Activated T-cell treated with anti-CD3 and anti-CD28 coated beads for 24 hours (primary cell): ENCODE measurements at regions not wholly inside any gene's neighbourhood (a gene's known extent, or its start where the extent isn't known, plus 50 kb on each side); places are given as distances from the start of the nearest gene placed in this dataset.
"Not testable (repeated sequence)": the region's sequence is repeated elsewhere in the genome, so short reads cannot be mapped to it uniquely, and the experiment has no call there.

Experiments
- DNase-seq: peaks from one replicate; pipeline ENCODE4 v3.0.0-alpha.2; 2020; ENCODE audit warnings: low read depth

DNA sequence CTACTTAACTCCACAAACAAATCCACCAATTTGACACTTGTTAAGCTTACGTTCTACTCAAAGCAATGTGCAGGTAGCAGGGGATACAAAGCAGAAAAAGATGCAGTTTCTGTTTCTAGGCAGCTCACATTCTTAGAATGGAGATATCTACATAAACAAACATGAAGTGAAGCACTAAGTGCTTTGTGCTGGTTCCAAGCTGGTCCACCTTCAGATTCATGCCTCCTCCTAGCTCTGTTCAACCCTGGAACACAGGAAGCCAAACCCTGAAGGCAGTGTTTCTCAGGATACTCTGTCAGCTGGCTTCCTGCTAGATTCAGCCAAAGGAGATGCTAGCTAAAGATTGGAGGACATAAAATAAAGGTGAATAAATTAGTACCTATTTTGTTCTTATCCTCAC is 55.3 kb upstream of the NOL4 start:
- no peak for DNase-seq

DNA sequence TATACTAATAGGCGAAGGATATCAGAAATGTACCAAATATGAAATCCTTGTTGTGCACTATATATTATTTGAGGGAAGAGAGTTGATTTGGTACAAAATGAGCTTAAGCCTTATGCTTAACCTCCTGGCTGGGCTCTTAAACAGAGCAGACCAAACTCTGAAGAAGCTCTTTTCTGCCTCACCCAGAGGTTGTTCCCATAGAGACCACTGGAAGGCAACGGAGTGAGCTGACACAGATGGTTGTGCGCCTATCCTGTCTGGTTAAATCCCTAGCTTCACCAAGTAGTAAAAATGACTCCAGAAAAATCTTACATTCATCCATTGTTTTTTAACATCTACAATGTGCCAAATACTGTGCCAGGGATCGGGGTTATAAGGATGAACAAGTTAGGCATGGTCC is 55.9 kb upstream of the NOL4 start:
- no peak for DNase-seq

DNA sequence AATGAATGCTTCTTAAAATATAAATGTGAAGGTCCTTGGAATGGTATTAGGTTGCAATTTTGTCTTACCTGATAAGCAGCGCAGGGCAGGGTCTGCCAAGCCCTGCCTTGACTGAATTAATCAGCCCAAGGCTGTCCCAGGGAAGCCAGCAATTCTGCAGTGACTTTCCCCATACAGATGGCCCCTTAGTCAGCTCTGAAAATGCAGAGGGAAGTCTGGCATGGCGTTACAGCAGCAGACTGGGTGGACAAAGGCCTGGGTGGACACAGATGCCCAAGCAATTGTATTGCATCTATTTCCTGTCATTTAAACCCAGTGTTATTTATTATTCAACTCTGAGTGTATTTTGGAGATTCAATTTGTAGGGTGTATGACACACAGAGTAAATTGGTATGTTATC is 56.6 kb upstream of the NOL4 start:
- no peak for DNase-seq

DNA sequence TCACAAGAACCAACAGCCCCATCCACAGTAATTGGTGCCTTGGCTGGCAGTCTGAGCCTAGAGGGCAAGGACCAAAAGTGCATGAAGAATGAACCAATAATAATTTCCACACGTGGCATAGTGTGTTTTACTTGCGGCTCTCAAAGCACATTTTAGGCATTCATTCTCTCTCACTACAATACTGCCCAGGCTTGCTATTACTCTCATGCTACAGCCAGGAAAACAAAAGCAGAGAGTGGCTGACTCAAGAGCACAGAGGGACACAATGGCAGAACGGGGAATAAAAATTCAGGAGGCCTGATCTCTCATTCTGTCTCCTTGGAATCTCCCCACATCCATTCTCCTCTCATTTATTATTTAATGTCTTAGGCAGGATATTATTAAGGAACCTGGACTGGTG is 57.0 kb upstream of the NOL4 start:
- no peak for DNase-seq

DNA sequence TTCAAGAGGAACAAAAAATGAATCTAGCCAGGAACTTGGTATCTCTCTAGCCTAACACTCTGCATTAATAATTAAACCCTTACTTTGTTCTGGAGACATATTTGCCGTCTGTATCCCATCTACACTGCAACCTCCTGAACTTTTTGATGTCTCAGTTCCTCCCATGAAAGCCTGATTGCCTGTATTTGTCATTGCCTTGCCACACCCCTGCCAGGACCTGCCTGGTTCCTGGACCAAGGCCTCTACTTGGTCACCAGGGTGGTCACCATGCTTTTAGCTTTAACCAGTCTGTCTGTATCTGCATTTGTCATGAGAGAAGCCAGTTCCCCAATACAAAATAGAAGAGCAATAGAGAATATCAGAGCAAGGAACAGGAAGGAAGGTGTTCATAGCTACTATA is 58.8 kb upstream of the NOL4 start:
- no peak for DNase-seq

DNA sequence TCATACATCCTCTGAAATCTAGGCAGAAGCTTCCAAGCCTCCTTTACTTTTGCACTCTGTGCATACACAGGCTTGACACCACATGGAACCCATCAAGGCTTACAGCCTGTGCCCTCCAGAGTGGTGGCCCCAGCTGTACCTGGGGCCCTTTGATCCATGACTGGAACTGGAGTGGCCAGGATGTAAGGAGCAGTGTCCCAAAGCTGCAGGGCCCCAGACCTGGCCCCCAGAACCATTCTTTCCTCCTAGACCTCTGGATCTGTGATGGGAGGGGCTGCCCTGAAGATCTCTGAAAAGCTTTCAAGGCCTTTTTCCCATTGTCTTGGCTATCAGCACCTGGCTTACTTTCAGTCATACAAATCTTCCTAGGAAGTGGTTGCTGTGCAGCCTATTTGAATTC is 63.1 kb upstream of the NOL4 start:
- no peak for DNase-seq

DNA sequence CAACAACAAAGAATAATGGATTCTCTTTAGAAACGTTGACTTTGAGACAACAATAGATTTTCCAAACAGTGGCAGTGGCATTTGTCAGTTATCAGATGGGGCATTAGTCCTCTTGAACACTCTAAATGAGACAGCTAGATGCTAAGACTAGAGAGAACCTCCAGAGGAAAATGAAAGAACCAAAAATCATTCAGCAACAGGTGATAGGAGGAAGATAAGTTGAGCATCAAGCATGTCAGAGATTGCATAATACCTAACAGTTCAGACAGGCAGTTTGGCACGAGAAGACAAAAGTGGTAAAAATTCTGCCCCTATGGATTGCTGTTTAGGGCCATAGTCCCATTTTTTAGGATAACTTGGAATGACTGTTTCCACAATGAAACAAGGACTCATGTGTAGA is 67.9 kb upstream of the NOL4 start:
- no peak for DNase-seq

DNA sequence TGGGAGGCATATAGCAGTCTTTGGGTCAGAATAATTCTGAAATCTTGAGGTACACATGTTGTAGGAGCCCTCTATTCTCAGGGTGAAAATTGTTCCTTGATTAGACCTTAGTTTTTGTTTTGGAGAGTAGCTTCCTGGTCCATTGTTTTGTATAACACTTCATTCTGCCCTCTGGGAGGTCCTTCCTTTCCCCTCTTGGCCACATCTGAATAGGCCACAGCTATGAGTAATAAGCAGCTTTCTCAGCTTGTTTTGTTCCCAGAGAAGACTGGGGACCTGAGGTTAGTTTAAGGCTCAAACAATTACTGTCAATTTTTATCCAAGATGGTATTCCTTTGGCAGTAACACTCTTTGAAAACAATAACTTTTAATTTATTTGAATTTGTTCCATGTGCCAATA is 72.6 kb upstream of the NOL4 start:
- no peak for DNase-seq

DNA sequence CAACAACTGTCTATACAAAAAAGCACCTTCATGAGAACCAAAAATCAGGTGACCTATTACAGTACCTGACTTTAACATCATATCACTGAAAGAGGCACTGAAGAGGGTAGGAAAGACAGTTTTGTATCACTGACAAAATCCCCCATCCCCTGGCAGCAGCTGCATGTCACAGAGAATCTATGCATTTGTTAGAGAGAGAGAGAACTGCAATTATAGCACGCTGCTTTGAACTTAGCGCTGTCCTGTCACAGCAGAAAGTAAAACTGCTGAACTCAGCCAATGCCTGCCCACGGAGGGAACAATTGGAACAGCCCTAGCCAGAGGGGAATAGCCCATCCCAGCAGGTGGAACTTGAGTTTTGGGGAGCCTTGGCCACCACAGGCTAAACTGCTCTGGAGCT is 75.1 kb upstream of the NOL4 start:
- no peak for DNase-seq

DNA sequence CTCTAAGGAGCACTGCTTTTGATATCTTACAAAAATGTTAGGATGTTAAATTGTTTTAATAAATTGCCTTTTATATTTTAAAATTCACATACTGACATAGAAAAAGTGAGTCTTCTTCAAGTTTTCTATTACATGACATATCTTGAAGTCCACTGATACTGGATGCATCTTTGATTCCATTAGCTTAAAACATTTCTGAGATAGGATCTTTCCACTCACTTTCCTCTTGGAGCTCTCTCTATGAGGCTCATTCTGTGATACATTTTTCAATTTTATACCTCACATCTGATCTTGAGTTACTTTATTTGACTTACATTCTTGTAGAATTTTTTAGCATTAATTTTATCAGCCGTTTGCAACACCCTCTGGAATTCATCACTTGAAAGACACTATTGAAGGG is 86.8 kb upstream of the NOL4 start:
- no peak for DNase-seq

DNA sequence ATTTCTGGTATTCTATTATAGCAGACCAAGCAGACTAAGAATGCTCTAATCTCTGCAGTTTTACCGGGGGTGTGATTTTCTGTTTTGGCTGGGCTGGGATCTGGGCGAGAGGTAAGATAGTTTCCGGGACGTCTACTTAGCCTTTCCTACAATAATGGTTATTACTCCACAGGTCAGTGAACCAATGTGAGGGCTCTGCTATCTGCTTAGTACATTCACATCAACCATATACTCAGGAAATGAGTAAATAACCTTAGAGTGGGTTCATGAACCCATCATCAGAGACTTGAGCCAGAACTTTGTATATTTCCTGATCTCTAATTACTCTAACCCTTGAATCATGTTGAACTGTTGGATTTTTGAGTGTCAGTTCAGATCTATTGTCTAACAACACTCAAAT is 90.1 kb upstream of the NOL4 start:
- no peak for DNase-seq

DNA sequence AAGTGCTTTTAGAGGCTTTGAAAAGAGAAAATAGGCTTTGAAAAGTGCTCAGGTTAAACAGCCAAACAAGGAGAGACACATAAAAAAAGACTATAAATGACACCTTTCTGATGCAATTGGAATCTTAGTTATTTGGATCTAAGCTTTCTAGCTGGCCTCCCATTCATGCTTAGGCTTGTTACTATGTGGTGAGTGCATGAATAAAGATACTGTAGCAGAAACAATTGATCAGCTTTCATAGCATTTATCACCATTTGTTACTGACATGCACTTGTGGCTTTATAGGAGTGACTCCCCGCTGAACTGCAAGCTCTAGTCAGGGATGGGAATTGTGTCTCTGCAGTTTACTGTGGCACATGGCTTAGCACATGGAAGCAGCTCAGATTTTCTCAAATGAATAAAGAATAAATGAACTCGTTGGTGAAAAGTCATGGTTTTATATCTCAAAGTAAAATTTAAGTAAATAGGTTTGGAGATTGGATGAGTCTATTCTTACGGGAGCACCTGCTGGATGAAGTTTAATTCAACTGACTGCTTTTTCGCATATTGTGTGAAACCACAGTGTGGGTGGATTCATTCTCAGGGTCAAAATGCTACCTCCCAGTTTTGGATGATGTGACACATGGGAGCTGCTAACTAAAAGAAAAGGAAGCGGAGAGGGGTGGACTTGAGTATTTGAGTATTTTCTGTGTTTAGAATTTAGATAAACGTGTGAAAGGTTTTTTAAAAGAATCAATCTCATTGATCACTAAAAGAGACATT is 91.1 kb upstream of the NOL4 start:
- no peak for DNase-seq

DNA sequence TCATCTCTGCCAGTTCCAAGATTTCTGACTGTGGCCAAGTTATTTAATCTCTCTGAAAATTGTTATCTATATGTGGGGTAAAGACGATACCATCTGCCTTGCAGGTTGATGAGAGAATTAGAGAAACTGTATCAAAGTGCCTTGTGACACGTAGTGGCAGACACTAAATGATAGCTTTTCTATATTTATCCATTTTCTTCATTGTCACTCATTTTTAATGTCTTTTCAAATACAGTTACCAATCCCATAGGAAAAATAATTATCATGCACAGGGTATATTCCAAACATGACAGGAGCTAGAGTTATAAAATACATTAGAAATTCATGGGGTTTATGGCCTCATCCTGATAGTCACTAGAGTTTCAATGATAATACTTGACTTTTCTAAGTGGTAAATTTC is 95.6 kb upstream of the NOL4 start:
- DNase-seq: no peak

DNA sequence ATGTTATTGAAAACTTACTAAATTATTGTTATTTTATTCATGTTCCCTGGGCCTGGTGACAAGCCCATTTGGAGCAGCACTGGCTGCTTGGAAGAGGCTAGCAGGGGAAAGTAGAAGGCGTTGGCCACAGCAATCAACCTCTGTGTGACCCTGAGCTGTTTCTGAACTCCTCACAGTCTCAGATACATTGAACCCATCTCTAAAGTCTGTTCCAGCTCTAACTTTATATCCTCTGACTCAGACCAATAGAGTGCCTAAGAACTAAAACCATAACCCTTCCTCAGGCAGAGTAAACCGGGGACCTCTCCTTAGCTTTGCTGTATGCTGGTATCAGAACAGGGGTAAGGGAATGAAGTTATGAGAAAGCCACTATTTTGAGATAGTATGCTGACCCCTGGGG is 96.4 kb upstream of the NOL4 start:
- no peak for DNase-seq

DNA sequence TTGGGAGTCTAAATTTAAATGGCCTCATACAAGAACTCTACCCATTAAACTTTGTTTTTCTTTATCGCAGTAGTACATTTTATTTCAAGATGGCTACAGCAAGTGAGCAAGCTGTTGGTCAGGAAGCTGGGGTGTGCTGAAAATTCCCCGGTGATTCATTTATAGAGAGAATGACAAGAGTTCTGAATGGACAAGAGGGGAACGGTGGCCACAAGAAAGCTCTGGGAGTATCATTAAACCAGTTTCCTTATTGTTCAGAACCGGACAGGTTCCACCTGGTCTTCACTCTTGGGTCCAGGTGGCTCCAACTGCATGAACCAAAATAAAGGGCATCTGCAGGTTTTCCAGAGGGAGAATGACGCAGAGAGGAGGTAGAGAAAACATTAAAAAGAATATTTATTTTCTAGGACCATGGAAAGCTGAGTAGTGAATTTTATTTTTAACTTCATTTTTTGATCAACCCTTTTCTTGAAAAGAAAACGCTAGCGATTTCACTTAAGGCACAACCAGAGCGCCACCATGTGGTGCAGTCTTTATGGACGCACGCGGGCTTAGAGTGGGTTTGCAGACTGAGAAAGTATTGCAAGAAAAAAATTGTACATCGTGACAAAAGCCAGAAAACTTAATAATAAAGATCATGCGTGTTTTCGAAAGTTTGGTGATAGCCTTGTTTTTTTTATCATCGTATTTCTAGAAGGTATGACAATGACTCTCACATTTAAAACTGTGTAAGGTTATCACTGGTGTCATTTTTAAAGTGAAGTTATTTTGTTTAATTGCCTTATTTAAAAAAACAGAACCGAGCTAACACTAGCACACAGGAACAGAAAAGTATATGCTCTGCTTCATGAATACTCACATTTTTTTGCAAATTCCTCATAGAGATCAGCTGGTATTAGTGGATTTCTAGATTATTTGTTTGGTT is 97.9 kb upstream of the NOL4 start:
- no peak for DNase-seq

DNA sequence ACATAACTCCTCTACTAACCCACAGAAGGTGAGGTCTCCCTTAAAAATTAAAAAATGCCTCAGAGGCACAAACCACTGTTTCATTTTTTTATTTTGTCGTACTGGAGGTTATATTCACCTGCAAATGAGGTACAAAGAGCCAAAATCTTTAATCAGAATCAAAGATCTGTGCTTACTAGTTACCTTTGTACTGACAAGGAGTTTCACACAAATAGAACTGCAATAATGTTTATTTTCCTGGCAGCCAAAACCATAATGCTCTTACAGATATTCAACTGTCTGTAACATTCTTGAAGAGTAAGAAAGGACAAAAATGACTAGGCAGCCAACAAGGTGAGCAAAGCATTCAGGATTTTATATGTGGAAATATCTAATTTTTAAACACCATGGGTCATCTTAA is 105.1 kb upstream of the NOL4 start:
- no peak for DNase-seq

DNA sequence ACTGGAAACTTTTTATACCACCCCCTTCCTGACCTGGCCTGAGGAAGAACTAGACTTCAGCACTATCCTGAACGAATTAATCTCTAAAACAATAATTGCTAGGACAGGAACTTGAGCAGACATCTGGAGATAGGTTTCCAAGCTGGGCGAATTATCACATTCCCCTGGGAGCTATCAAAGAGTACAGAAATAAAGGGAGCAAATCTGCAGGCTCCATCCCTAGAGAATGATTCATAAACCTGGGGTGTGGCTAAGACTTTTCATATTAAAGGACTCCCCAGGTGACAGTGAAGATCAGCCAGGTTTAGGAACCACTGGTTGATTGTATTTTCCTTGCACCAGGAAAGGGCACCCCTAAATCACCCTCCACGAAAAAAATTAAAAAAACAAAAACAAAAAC is 105.6 kb upstream of the NOL4 start:
- no peak for DNase-seq

DNA sequence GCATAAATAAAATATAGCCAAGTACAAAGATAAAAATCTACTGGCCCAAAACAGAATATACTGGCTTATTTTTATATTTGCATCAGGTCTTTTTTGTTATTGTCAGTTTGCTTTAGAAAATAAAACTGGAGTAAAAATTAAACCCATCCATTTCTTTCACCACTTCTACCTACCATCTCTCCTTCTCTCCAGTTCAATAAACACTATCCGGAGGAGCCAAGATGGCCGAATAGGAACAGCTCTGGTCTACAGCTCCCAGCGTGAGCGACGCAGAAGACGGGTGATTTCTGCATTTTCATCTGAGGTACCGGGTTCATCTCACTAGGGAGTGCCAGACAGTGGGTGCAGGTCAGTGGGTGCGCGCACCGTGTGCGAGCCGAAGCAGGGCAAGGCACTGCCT is 106.2 kb upstream of the NOL4 start:
- not testable (repeated sequence) for DNase-seq

DNA sequence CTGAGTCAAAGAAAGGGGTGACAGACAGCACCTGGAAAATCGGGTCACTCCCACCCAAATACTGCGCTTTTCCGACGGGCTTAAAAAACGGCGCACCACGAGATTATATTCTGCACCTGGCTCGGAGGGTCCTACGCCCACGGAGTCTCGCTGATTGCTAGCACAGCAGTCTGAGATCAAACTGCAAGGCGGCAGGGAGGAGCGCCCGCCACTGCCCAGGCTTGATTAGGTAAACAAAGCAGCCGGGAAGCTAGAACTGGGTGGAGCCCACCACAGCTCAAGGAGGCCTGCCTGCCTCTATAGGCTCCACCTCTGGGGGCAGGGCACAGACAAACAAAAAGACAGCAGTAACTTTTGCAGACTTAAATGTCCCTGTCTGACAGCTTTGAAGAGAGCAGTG is 106.6 kb upstream of the NOL4 start:
- DNase-seq: not testable (repeated sequence)

DNA sequence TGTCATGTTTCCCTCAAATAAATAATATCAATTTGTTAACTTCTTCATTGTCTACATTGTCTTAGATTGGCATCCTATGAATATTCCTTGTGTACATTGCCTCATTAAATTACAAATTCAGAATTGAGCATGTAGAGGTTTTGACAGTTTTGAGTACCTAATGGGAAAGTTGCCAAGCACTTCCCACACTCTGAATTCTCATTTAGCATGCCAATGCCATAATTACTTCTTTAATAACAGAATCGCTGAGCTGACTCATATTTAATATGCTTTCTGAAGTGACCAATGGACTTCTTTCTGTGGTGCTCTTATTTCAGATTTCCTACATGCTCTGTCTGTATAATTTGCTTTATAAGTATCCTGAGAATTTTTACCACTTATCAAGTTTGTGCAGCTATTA is 114.4 kb upstream of the NOL4 start:
- DNase-seq: no peak

DNA sequence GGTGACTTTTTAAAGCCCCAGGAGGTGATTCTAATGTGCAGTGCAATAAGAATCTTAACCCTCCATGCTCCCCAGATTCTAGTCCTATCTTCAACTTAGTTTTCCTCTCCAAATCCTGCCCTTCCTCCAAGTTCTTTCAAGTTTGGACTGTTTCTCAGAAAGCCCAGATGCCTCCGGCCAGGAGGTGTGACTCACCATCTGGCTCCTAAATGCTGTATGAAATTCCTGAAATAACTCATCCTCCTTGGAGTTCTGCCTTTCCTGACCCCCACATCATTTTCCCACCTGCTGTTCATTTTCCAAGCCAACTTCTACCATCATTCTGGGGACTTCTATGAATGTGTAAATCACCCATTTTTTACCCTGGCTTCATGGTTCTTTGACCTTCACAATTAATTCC is 118.2 kb upstream of the NOL4 start:
- no peak for DNase-seq

DNA sequence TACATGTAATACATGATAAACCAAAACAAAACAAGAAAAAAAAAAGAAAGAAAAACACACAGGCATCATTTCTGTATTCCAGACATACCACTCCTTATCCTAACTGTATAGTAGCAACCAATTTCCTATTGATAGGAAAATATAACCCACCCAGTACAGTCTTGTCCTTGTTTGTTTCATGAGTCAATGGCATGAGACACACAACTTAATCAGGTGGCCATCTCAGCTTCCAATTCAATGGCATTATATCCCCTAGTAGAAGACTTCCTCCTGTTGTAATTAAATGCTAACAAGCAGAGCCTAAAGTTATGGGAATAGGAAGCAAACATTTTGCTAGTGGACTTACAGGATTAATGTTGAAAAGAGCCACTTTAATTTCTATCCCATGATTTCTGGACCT is 121.0 kb upstream of the NOL4 start:
- no peak for DNase-seq

DNA sequence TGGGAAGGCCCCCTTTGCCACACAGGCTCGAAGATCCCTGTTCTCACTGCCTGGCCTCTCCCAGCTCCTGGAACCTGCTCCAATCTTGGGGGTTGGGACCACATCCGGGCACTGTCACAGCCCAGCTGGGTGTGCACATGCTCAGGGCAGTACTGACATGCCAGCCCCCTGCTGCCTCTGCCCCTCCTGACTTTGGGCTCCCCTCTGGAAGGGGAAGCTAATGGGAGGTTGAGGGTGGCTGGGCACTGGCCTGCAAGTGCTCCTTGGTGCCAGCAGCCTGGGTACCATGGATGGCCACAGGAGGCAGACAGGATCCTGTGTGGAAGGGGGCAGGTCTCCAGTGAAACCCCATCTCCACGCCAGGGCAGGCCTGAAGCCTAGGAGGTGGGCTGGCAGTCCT is 126.1 kb upstream of the NOL4 start:
- no peak for DNase-seq
